HEK293T (cell line): ENCODE measurements at regions not wholly inside any gene's neighbourhood (a gene's known extent, or its start where the extent isn't known, plus 50 kb on each side); places are given as distances from the start of the nearest gene placed in this dataset.

Experiments used
- CTCF ChIA-PET: fragments of 350-600 bp; formaldehyde crosslinking; extraction: SDS; loops from one replicate; lab custom pipeline; 2021; ENCODE audit warnings: antibody characterized with exemption, inconsistent platforms; lab: Yijun Ruan, JAX
- POLR2A ChIA-PET: fragments of 350-600 bp; formaldehyde crosslinking; extraction: SDS; loops from one replicate; lab custom pipeline; 2020; ENCODE audit warnings: antibody characterized with exemption, inconsistent platforms; lab: Yijun Ruan, JAX
- DNase-seq: peaks from one replicate; pipeline ENCODE4 v3.0.0; 2012; ENCODE audit warnings: mixed read lengths; ENCODE audit errors: extremely low spot score
- ARNT ChIP-seq: fragments of 450-650 bp; IDR thresholded peaks from 2 replicates; pipeline ENCODE4 v1.6.1; 2017; ENCODE audit warnings: mild to moderate bottlenecking
- BHLHE40 ChIP-seq: fragments of 450-650 bp; IDR thresholded peaks from 2 replicates; pipeline ENCODE4 v1.6.1; 2016; ENCODE audit warnings: mild to moderate bottlenecking, moderate library complexity, borderline replicate concordance
- CTBP1 ChIP-seq: fragments of 450-650 bp; IDR thresholded peaks from 2 replicates; pipeline ENCODE4 v1.6.1; 2016; ENCODE audit warnings: borderline replicate concordance
- ELF4 ChIP-seq: fragments of 450-650 bp; IDR thresholded peaks from 2 replicates; pipeline ENCODE4 v1.6.1; 2017; ENCODE audit warnings: antibody characterized with exemption
- FOXA1 ChIP-seq: fragments of 450-650 bp; IDR thresholded peaks from 2 replicates; pipeline ENCODE4 v1.6.1; 2016; ENCODE audit warnings: mild to moderate bottlenecking
- FOXK2 ChIP-seq: fragments of 450-650 bp; IDR thresholded peaks from 2 replicates; pipeline ENCODE4 v1.6.1; 2016; ENCODE audit warnings: mild to moderate bottlenecking
- FOXM1 ChIP-seq: fragments of 450-650 bp; IDR thresholded peaks from 2 replicates; pipeline ENCODE4 v1.6.1; 2017; ENCODE audit warnings: mild to moderate bottlenecking, borderline replicate concordance
- HDGF ChIP-seq: fragments of 450-650 bp; IDR thresholded peaks from 2 replicates; pipeline ENCODE4 v1.6.1; 2017; ENCODE audit warnings: antibody characterized with exemption, borderline replicate concordance
- L3MBTL2 ChIP-seq: fragments of 450-650 bp; conservative IDR thresholded peaks from 2 replicates; pipeline ENCODE4 v1.6.1; 2016; ENCODE audit warnings: mild to moderate bottlenecking
- LEF1 ChIP-seq: fragments of 450-650 bp; IDR thresholded peaks from 2 replicates; pipeline ENCODE4 v1.6.1; 2017; ENCODE audit warnings: mild to moderate bottlenecking, borderline replicate concordance
- NFRKB ChIP-seq: fragments of 450-650 bp; IDR thresholded peaks from 2 replicates; pipeline ENCODE4 v1.6.1; 2016; ENCODE audit warnings: mild to moderate bottlenecking, moderate library complexity
- PKNOX1 ChIP-seq: fragments of 450-650 bp; IDR thresholded peaks from 2 replicates; pipeline ENCODE4 v1.6.1; 2016
- SP1 ChIP-seq: fragments of 450-650 bp; IDR thresholded peaks from 2 replicates; pipeline ENCODE4 v1.6.1; 2017
- SUZ12 ChIP-seq: fragments of 450-650 bp; IDR thresholded peaks from 2 replicates; pipeline ENCODE4 v1.6.1; 2016; ENCODE audit warnings: mild to moderate bottlenecking
- TARDBP ChIP-seq: fragments of 450-650 bp; IDR thresholded peaks from 2 replicates; pipeline ENCODE4 v1.6.1; 2016
- ZNF384 ChIP-seq: fragments of 450-650 bp; IDR thresholded peaks from 2 replicates; pipeline ENCODE4 v1.6.1; 2016

- no peak for DNase-seq
- ChIA-PET POLR2A (no interaction called here), CTCF (interaction anchor here (1.1 kb wide), 1 partner anchor 11 kb away, joined by 3 read pairs; no protein-coding TSS in a partner anchor)
- TF ChIP-seq SP1 (no peak), FOXA1 (no peak), PKNOX1 (no peak), BHLHE40 (no peak), ELF4 (no peak)
These were observed 70.4 kb downstream of the RCN1 start for GRCh38 chr11:32161293-32161692.

GRCh38 chr11:32162351-32162750 lies 71.5 kb downstream of the RCN1 start:
- DNase-seq = no peak
- ChIA-PET CTCF (no interaction called here), POLR2A (no interaction called here)
- TF ChIP-seq FOXM1 (no peak), SUZ12 (no peak), FOXK2 (no peak), FOXA1 (no peak), NFRKB (no peak), ZNF384 (no peak), BHLHE40 (no peak), HDGF (no peak), LEF1 (no peak), ARNT (no peak), L3MBTL2 (no peak)

- ChIA-PET POLR2A (no interaction called here), CTCF (interaction anchor here (0.5 kb wide), 1 partner anchor 13 kb away, joined by 3 read pairs; no protein-coding TSS in a partner anchor)
- TF ChIP-seq FOXM1 (no peak), ZNF384 (no peak), LEF1 (no peak), NFRKB (no peak), ARNT (no peak), BHLHE40 (no peak), HDGF (no peak), CTBP1 (no peak), PKNOX1 (no peak), ELF4 (no peak), TARDBP (no peak), FOXA1 (no peak), FOXK2 (no peak), L3MBTL2 (no peak), SUZ12 (no peak), SP1 (no peak)
- DNase-seq = no peak
These were observed 72.0 kb downstream of the RCN1 start for GRCh38 chr11:32162906-32163305.

- ChIA-PET CTCF (no interaction called here), POLR2A (no interaction called here)
- DNase-seq = no peak
- no peak for TF ChIP-seq ELF4
- TF ChIP-seq BHLHE40 = no peak
- TF ChIP-seq FOXM1 = no peak
- TF ChIP-seq CTBP1 = no peak
- TF ChIP-seq FOXK2 = no peak
- TF ChIP-seq TARDBP = no peak
- no peak for TF ChIP-seq ARNT
- TF ChIP-seq HDGF = no peak
- no peak for TF ChIP-seq L3MBTL2
- no peak for TF ChIP-seq SUZ12
- TF ChIP-seq FOXA1 = no peak
- no peak for TF ChIP-seq NFRKB
- no peak for TF ChIP-seq SP1
- TF ChIP-seq LEF1 = no peak
These were observed 72.7 kb downstream of the RCN1 start for GRCh38 chr11:32163557-32163956.

GRCh38 chr11:32164836-32165235 lies 74.0 kb downstream of the RCN1 start:
- POLR2A ChIA-PET = interaction anchor here (0.6 kb wide), 1 partner anchor 723 kb away, joined by 3 read pairs; no protein-coding TSS in a partner anchor
- DNase-seq = no peak
- CTCF ChIA-PET = no interaction called here
- no peak for TF ChIP-seq FOXA1
- no peak for TF ChIP-seq TARDBP
- no peak for TF ChIP-seq L3MBTL2
- TF ChIP-seq SP1 = no peak
- TF ChIP-seq FOXM1 = no peak
- no peak for TF ChIP-seq BHLHE40
- TF ChIP-seq LEF1 = no peak
- no peak for TF ChIP-seq HDGF
- no peak for TF ChIP-seq PKNOX1
- no peak for TF ChIP-seq SUZ12
- no peak for TF ChIP-seq ZNF384
- TF ChIP-seq CTBP1 = no peak
- TF ChIP-seq NFRKB = no peak
- no peak for TF ChIP-seq FOXK2
- TF ChIP-seq ARNT = no peak

GRCh38 chr11:32168924-32169323 lies 78.0 kb downstream of the RCN1 start:
- ChIA-PET POLR2A (no interaction called here), CTCF (no interaction called here)
- TF ChIP-seq FOXA1 (no peak), PKNOX1 (no peak), TARDBP (no peak), ARNT (no peak), LEF1 (no peak), BHLHE40 (no peak), HDGF (no peak), CTBP1 (no peak), SP1 (no peak), ELF4 (no peak), FOXK2 (no peak), NFRKB (no peak), L3MBTL2 (no peak), ZNF384 (no peak), SUZ12 (no peak), FOXM1 (no peak)
- no peak for DNase-seq
